Bone marrow (tissue), 2 donors: ENCODE measurements at regions not wholly inside any gene's neighbourhood (a gene's known extent, or its start where the extent isn't known, plus 50 kb on each side); places are given as distances from the start of the nearest gene placed in this dataset.
A peak's percentile ranks its signal among the peaks of the same experiment; 100 is the strongest.
"Not testable (repeated sequence)": the region's sequence is repeated elsewhere in the genome, so short reads cannot be mapped to it uniquely, and the experiment has no call there.

Experiments
- DNase-seq, 2 donors: peaks; one replicate each; lab custom pipeline; 2025; lab: John Stamatoyannopoulos, UW

DNA sequence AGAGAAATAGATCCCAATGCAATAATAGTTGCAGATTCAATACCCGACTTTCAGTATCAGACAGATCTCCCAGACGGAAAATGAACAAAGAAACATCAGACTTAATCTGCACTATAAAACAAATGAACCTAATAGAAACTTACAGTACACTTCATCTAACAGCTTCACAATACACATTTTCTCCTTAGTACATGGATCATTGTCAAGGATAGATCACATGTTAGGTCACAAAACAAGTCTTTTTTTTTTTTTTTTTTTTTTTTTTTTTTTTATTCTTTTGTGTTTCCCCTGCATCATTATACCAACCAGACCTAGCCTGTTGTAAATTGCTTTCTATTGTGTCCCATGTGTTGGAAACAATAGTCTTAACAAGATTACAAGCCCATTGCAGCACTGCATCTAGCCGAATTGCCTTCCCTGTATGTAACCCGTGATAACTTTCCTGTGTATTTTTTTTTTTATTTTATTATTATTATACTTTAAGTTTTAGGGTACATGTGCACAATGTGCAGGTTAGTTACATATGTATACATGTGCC, 134.0 kb upstream of the MAD2L1 start:
- not testable (repeated sequence) for DNase-seq

DNA sequence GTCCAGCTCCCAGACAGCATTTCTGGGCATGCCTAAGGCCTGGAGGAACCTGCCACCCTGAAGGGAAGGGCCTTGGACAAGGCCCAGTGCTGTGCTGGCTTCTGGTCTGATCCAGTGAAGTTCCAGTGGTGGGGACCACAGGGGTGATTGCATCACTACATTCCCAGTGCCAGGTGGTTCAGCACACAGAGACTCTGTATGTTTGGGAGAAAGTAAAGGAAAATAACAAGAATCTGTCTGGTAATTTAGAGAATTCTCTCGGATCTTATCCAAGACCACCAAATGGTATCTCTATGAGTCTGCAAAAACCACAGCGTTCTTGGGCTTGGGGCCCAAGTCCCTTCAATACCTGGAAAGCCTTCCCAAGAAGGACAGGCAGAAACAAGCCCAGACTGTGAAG, 131.8 kb upstream of the MAD2L1 start:
- DNase-seq = no peak

DNA sequence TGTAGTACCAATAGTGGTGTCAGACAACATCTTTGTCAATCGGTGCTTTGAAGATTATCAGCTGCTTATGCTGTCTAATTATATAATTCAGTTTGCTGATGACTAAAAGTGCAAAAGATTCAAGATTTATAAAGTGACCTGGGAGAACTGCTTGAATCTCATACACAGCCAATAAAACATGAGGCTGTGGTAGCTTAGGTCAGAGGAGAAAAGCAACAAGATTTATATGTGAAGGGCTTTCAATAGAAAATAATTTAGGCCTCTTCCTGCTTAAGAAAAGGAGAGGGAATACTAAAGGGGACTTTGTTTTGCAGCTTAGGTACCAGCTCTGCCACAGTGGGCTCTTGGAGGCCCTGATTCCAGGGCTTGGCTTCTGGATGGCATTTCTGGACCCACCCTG, 111.0 kb upstream of the MAD2L1 start:
- DNase-seq = no peak

DNA sequence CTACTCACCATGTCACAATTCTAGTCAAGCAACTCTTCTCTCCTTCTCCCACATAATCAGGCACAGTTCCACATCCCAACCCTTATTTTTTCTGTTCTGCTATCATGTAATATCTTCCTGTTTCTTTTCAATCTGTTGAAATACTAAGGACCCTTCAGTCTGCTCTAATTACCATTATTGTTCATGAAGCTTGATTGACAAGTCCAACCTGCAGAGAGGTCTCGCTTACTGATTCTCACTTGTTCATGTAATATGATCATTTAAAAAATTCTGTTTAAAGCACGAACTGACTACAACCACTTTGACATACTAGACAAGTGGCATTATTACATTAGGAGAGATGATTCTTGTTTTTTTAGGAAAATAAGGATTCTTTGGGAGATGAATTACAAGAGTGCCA, 108.6 kb upstream of the MAD2L1 start:
- DNase-seq = no peak

DNA sequence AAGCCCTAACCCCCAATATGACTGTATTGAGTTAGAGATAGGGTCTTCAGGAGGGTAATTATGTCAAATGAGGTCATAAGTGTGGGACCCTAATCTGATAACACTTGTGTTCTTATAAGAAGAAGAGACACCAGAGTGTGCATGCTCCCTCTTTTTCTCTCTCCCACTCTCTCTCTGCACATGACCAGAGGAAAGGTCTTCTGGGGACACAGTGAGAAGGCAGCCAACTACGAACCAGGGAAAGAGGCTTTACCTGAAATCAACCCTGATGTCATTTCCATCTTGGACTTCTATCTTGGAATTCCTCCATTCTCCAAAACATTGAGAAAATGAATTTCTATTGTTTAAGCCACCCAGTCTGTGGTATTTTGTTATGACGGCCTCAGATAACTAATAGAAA, 97.2 kb upstream of the MAD2L1 start:
- no peak for DNase-seq

DNA sequence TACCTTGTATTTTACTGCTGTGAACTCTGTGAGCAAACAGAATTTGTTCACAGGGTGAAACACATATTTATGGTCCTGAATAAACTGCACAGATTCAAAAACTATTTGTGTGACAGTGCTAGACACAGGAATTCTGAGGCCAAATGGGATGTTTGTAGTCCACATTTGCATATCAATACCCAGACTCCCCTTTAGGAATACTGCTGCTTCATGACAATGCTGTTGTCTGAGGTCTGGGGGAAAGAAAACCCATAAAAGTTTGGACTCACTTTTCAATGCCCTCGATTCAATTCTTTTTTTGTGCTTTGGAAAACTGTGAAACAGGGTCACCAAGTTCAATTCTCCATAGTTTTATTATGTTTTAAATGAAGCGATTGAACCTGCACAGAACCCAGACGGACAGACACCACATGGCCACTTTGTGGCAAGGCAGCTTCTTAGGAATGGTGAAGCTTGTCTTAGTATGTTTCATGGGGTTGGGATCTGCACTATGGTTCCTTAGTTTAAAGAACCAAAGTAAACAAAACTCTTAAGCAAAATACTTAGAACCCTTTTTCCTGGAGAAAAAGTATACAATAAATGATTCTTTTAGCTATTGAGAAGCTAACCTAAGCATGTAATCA, 92.3 kb upstream of the MAD2L1 start:
- DNase-seq = no peak

DNA sequence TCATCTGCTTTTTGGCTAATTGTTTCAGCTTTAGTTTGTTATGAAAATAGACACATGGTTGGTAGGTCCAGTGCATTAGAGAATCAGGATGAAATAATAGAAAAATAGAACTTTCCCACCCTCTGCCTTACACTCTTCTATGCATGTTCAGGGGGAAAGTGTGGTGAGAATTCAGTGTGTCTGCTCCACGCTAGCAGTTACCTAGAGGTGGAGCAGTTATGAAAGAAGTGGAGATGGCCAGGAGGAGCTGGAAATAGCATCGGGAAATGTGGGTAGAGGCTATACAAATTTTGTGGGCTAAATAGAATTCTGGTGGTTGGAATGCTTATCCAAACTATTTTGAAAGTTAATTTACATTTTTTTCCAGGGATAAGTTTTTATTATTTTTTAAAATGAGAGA, 91.4 kb upstream of the MAD2L1 start:
- DNase-seq = no peak

DNA sequence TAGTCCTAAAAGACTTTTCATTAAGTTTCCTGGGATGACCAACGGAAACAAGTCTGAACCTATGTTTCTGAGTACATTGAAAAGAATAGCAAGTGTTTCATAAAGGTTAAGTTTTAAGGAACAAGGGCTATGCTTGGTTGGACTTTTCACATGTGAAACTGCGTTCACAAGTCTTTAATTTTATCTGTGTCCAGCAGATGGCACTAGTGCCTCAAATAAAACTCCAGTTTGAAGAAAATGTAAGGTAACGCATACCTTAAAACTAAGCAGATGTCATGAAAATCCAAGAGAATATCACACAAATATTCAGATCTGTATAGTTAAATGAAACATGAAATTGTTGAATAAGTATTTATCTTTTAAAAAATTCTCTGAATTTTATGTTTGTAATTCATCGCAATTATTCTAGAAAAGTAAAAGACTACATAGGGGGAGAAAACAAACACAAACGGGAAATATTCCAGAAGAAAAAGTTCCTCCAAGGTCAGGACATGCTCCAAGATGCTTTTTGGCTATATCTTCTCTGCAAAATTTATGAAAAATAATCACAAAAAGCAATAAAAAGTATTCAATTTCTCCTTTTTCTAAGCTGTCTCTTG, 89.6 kb upstream of the MAD2L1 start:
- DNase-seq = peak in 1 of 2 donors; percentile 18

DNA sequence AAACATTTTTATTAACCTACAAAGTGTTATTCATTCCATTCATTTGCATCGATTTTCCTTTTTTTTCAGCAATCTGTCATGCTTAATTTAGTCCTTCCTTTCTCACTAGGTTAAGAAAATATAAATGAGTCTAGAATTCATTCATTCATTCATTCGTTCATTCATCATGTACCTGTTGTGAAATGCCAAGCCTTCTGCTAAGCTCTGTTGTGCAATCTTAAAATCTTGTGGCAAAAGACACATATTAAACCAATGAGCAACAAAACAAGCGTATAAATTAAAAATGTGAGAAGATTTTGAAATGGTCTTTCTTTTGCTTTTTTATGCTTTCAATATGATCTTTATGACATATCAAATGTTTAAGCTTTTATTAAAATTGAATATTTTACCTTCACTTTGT, 88.6 kb upstream of the MAD2L1 start:
- DNase-seq = no peak

DNA sequence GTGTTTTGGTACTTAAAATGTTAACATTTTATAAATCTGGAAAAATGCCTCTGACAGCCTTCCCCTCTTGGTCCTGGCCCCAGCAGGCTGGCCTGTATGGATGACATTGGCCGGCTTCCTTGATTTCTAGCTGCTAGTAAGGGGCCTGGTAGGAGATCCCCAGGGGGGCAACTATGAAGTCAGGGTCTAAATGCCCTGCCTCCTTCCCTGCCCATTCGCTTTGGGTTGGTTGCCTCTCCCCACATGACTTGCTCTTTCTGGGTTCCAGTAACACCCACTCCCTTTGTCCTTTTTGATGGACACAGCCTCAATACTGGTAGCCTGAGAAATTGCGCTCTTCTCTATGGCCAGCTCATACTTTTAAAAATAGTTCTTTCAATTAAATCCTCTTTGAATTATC, 78.0 kb upstream of the MAD2L1 start:
- DNase-seq = no peak

DNA sequence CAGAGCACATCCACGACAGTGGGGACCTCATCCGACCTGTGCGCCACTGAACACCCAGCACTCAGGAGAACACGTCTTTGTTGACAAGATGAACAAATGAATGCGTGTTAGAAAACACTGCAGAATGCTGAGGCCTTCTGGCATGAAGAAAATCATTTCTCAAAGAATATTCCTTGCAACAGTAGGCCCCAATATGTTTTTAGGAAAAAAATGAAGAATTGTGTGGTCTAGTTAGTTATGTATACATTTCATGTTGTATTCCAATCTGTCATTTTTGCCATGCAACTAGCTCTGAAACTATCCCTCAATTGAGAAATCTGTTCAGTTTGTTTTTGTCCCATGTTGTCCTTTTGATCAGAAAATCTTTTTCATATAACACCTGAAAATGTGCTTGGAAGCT, 77.4 kb upstream of the MAD2L1 start:
- no peak for DNase-seq

DNA sequence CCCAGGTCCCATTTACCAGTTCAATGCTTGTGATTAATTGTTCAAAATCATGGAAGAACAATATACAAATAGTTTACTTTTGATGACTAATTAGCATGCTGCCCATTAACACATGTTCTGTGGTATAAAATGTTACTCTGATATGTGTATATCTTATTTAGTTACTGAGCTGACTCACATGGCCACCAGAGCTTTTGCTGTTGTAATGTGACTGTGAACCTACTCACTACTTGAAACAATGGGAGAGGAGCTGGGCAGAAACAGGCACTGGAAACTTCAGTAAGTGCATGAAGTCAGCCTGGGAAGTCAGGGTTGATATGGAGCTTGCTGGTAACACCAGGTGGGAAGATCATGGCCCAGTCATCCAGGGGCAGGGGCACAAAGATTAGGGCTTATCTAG, 72.7 kb upstream of the MAD2L1 start:
- no peak for DNase-seq

DNA sequence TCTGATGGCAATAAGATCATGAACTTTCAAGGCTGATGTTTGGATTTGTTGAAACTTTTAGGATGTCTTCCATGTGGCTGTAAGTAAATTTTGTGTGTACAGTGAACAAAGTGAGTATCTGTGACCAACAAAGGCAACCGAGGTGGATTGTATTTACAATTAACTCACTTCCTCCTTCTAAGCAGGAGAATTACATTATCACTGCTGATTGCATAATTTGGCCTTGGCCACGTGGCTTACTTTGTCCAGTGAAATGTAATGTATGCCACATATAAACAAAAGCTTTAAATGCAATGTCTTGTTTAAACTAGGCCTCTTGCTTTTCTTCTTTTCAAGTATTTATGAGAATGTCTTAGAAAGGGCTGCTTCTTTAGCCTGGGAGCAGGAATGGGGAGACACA, 66.3 kb upstream of the MAD2L1 start:
- no peak for DNase-seq

DNA sequence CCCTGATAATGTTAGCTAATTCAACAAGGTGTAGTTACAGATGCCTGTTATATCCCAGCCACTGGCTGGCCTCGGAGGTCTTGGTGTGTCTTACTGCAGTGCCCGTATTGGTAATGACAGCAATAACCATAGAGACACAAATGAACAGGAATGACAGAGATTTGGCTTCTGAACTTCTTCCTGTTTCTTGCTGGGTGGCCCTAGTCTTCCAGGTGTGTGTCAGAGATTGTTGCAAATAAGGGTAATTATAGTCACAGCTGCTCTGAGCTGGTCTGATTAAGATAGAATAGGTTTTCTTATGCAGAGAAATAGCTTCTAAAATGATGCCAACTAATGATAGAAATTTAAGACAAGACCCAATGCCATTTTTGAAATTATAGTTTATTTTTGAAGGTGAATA, 64.1 kb upstream of the MAD2L1 start:
- no peak for DNase-seq
